Medulla oblongata (tissue), 1 donor: ENCODE measurements at regions not wholly inside any gene's neighbourhood (a gene's known extent, or its start where the extent isn't known, plus 50 kb on each side); places are given as distances from the start of the nearest gene placed in this dataset.

Experiments used
- DNase-seq: peaks from one replicate; pipeline ENCODE4 v3.0.0-alpha.2; 2015; ENCODE audit errors: extremely low spot score

DNA sequence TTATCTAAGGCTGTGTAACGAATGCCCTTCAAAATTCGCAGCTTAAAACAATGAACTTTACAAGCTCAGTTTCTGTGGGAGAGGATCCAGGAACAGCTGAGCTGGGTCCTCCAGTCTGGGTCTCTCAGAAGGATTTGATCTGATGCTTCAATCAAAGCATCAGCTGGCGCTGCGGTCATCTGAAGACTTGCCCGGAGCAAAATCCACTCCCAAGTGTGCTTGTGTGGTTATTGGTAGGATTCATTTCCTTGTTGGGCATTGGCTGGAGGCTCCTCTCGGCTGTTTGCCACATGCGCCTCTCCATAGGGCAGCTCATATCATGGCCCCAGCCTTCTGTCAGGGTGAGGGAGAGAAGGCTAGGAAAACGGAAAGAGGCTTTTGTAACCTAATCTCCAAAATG lies 269.3 kb upstream of the CHD6 start:
- no peak for DNase-seq

DNA sequence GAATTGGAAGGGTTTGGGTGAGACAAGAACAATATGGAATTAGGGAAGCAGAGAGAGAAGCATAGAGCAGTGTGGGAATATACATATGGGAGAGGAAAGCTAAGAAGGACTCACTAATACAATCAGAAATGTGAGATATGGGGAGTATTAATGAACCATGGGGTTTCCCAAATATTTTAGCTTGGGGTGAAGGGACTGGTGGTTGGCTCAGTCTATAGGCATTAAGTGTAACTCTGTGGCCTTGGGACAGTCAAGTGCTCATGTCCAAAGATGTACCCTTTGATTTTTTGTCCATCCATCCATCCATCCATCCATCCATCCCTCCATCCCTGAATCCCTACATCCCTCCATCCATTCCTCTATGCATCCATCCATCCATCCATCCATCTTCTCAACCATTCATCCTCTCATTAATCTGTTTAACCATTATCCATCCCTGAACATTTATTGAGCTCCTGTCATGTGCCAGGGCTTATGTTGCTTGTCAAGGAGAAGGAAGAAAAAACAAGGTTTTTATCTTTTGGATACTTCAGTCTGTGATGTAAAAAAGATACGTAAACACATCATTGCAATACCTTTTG lies 263.4 kb upstream of the CHD6 start:
- DNase-seq, result no peak

DNA sequence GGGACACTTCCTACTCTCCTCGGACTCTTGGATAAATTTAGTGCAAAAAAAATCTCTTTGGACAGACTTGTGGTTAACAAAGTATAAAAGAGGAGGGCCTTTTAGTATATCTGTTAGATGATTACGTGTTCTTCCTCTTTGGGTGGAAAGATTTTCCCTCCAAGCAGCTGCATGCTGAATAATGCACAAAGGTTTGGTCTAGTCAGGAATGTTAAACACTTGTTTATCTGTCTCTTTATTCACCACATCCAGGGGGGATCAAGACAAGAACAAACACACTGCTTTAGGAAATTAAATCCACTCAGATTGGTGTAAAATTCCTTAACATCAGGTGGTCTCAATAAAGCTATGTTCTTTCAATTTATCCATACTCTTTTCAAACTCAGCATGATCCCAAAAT lies 260.9 kb upstream of the CHD6 start:
- no peak for DNase-seq

DNA sequence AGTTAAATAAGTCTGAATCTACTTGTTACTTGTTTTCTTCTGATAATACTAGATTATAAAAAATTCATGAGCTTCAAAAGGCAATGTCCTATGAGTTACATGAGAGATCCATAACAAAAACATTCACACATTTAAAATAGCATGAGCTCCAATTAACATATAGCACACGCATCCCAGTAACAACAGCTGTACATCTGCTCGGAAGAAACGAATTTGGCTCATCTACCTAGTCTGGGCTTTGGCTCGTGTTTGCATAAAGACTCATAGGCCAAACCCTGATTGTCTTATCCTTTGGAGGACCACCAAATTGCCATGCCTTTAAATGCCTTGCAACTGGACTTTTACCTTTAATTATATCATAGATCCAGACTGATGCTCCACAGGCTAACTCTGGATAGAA lies 259.7 kb upstream of the CHD6 start:
- no peak for DNase-seq

DNA sequence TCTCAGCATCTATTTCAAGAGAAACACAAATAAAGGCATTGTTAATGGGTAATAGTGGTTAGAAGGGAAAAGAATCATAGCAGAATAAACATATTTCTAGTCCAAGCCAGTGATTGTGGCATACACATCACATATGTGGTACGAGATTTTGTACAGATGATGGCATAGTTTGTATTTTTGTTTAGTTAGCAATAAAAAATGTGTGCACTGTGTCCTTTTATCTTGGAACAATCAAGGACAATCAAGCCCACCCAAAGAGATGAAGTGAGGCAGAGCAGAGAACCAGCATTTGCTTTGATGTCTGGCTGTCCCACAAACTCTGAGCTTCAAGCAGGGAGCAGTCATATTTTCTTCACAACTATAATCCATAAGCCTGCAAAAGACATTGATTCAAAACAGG lies 256.5 kb upstream of the CHD6 start:
- DNase-seq, result no peak

GRCh38 chr20:41872930-41873329 lies 254.8 kb upstream of the CHD6 start:
- no peak for DNase-seq

DNA sequence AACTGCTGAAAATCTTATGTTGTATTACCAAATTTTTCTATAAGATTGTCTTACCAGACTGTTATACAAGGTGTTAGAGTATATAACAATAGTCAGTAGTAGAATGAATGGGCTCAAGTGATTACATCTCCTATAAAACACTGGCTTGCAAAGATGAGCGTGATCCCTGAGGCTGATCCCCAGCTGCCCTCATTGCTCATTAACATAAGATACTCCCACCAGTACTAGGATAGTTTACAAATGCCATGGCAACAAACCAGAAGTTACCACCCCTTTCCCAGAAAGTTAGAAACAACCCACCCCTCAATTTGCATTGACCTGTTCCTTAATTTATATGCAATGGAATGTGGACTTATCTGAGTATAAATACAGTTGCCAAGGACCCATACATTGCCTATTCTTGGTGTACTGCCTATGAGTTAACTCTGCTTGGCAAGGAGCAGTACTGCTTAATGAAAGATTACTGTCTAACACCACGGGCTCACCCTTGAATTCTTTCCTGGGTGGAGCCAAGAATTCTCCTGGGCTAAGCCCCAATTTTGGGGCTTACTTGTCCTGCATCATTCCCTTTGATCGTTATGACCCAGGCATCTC lies 252.8 kb upstream of the CHD6 start:
- DNase-seq, result no peak

DNA sequence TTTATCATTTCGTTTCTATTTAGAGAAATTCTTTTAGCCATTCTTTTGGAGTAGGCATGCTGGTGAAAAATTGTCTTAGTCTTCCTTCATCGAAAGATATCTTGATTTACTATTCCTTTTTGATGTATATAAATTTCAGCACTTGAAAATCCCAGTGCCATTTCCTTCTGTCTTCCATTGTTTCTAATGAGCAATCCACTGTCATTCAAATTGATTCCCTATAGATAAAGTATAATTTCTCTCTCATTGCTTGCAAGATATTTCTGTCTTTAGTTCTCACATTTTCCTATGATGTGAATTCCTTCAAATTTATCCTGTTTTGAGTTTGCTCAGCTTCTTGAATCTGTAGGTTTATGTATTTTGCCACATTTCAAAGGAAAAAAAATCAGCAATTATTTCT lies 251.1 kb upstream of the CHD6 start:
- no peak for DNase-seq

DNA sequence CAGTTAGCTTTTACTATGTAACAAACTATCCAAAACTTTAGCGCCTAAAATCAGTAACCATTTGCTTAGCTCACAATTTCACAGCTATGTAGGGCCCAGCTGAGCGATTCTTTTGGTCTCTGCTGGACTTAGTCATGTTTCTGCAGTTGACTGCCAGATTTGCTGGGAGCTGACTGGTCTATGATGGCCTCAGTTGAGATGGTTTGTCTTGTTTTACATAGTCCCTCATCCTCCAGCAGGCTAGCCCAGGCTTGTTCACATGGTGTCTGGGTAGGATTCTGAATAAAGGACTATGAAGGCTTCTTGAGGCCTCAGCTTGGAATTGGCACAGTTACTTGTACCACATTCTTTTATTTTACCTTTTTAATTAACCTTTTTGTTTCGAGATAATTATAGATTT lies 247.8 kb upstream of the CHD6 start:
- DNase-seq, result no peak

DNA sequence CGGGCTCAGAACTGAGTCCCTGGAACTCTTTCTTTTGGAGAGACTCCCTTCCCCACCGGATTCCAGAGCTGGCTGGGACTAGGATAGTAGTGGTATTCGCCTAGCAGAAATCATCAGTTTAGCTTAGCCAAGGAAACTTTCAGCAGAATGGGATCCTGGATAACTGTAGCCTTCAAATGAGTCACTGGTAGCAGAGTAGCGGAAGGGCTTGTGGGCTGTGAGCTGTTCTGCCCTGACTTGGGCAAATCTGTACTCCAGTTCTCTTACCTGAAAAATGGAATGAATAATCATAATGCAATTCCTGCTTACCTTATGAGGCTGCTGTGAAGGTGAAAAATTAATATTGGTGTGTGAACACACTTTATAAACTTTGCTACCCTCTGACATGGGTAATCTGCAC lies 244.3 kb upstream of the CHD6 start:
- DNase-seq, result no peak

- DNase-seq, result no peak
Measured at GRCh38 chr20:41861772-41862422, 243.7 kb upstream of the CHD6 start.

- DNase-seq, result no peak
Measured at GRCh38 chr20:41854765-41855164, 236.6 kb upstream of the CHD6 start.

GRCh38 chr20:41853806-41854205 lies 235.6 kb upstream of the CHD6 start:
- no peak for DNase-seq

DNA sequence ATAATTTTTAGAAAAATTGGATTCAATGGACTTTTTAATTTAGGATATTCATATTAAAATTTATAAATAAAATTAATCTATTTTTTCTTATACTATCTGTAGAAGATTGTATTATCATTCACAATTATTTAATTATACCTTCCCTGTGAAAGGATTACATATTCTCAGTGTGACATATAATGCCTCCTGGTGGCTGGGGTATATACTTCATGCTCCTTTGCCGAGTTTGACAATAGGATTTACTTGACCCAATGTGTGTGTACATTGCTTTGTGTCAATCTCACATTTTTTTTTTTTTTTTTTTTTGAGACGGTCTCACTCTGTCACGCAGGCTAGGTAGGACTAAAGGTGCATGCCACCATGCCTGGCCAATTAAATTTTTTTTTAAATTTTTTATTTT lies 230.0 kb upstream of the CHD6 start:
- DNase-seq, result no peak

DNA sequence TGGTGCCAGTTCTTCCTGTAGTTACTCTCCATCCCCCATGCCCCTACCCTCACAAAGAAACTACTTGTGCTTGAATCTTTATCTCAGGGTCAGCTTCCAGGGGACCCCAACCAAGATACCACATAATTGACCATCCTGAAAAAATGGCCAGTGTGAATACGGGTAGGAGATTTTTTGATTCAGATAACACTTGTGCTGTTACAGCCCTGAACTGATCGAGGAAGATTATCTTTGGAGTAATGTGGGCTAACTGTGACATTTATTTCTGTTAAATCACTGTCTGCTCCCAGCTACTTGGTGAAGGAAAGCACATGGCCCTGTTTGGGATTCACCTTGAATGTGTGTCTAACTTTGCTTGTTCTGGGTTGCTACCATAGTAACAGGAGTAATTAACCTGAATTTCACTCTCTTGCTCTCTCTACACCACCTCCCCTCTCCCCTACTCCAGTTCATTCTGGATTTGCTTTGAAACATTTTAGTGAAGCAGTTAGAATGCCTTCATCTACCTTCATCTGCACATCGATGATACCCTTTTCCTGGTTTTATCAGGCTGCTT lies 219.6 kb upstream of the CHD6 start:
- DNase-seq, result no peak

DNA sequence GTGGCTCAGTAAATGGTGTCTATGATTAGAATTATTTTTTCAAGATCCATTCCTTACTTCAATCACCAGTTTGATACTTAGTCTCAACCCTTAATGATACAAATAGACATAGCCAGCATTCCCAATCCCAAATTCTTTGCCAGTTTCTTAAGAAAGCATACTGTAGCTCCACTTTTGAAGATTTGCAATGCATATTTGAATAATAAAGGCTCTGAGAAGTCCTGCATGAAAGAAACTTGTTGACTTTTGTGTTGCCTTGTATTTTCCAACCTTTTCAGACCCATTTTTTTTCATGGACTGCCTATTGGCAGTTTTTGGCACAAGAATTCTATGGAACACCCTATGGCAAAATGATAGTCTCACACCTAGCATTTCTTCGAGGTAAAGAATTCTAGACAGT lies 215.6 kb upstream of the CHD6 start:
- DNase-seq, result no peak

DNA sequence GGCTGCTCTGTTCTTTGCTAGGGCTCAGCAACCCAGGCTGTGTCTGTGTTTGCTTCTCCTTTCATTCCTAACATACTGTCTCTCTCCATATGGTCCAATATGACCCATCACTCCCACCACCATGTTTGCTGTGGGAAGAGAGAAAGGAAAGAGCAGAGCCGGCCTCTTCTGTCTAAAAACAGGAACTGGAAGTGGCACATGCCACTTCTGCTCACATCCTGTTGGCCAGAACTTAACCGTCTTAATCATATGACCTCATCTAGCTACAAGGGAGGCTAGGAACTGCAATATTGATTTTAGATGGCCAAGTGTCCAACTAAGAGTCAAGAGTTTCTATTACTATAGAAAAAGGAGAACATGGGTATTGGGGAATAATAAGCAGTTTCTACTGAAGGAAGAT lies 212.5 kb upstream of the CHD6 start:
- no peak for DNase-seq

DNA sequence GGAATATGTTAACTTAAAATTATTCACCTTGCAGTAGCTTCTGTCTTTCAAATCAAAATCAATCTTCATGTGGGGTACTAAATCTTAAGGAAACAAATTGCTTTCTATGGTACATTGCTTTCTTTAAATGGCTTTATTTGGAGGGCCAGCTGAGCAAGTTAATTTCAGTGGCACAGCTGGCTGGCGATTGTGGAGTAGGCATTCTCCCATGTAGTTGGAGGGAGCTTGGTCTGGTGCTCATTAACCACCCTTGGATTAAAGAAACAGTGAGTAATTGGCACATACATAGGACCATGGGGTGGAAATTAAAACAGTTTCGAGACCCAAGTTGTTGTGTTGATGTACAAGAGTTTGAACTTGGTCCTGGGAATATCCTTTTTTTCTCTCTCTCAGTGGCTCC lies 201.3 kb upstream of the CHD6 start:
- DNase-seq, result no peak

DNA sequence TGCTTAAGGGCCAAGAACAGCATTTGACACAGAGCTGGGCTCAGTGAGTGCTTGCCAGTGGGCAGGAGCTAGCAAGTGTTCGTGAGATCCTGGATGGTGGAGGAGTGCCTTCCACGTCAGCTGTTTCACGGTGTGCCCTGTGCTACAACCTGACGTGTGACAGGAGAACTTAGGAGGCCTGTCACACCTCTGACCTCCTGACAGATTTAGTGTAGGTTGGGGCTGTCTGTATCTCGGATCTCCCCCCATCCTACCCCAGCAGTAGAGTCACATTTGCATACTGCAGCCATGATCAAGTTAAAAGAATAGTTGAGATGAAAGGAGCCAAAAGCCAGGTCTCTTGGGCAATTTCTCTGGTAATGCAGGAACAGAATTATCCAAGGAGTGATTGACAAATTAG lies 200.8 kb upstream of the CHD6 start:
- no peak for DNase-seq

DNA sequence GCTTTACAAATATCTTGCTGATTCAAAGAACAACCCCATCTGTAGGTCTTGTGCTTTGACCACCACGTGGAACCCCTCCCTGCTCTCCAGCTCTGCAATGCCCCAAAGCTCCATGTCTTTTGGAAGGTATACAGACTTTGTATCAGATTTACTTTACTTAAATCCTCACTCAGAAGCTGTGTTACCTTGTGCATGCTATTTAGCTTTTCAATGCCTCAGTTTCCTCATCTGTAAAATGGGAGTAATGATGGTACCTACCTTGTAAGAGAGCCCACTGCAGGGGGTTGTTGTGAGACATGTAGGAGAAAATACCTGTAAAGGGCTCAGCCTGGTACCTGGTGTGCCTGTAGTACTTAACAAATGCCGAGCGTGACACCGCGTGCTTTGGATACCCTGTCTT lies 200.2 kb upstream of the CHD6 start:
- DNase-seq, result no peak

DNA sequence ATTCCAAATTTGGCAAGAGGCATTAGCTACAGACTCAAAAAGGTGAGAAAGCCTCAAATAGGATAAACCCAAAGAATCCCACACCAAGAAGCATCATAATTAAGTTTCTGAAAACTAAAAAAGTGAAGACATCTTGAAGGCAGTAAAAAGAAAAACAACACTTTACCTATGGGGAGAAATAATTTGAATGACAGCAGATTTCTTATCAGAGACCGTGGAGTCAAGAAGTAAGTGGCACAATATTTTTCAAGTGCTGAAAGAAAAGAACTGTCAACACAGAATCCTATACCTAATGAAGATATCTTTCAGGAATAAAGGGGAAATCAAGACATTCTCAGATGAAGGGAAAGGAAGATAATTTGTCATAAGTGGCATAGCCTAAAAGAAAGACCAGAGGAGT lies 193.3 kb upstream of the CHD6 start:
- no peak for DNase-seq

DNA sequence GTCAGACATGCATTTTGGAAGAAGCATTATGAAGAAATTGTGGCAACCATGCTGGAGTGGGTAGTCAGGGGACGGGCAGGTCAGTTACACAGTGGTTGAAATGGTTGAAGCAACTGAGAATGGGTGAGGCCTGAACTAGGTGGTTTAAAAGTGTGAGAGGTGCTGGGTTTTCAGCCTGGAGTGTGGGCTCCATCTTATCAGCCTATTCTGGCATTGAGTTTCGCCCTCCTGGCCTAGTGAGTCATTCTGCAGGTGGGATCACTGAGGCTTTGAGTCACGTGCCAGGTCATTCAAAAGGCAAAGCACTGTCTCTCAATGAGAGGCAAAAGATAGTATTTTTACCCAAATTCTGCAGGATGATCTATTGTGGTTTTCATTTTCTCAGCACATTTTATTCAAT lies 181.9 kb upstream of the CHD6 start:
- no peak for DNase-seq

DNA sequence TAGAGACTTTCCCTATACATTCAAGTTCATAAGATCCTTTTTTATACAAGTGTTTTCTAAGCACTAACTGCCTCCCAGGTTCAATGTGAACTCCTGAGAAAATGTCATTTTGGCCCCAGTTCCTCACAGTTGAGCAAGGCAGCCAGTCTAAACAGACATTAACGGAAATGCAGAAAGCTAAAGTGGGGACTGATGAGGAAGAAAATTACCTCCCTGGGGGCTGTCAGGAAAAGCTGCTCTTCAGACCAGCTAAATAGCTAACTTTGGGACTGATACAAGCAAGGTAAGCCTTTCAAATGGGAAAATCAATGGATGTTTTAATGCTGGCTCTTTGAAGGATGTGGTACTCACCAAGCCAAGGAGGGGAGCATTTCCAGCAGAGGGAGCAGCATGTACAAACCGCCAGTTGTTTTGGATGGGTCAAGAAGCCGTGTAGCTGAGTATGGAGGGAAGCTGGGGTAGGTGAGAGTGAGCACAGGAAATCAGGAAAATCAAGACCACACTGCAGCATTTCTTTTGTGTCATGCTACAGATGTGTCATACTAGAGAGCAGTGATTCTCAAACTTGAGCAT lies 180.8 kb upstream of the CHD6 start:
- DNase-seq, result no peak
